ENCODE measurements at regions not wholly inside any gene's neighbourhood (a gene's known extent, or its start where the extent isn't known, plus 50 kb on each side); places are given as distances from the start of the nearest gene placed in this dataset.
A peak's percentile ranks its signal among the peaks of the same experiment; 100 is the strongest.
"Not testable (repeated sequence)": the region's sequence is repeated elsewhere in the genome, so short reads cannot be mapped to it uniquely, and the experiment has no call there.

DNA sequence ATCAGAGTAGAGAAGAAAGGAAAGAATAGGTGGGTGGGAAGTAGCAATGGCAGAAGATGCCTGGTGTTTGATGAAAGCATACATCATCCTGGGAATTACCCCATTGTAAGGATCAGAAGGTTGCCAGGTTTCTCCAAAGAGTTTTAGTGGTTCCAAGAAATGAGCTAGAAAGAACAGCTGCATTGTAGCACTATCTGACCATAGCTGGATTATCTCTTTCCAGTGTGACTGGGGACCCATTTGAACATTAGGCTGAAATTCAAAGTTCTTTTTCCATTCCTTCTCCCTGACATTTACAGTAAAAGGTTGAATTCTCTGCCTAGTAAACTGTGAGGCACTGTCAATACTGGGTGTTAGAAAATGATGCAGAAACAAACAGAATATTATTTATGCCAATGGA is 244.4 kb downstream of the GALC start:
- Histone ChIP-seq H3K9ac (replicated peaks; ENCODE audit: extremely low read depth, insufficient read depth, low read length) (no peak overlapping the region), H3K27ac (ENCODE audit: insufficient read depth, low read depth, low read length) (no peak overlapping the region), H3K4me3 (replicated peaks in 1 of 3; ENCODE audit: insufficient read depth in 1 of 3, low read depth in 1 of 3, low read length in 3 of 3) (no peak overlapping the region), H4K20me1 (replicated peaks; ENCODE audit: control insufficient read depth, extremely low read depth, insufficient read depth, low read length) (no peaks in the 10 kb centered on the region), H3K9me3 (replicated peaks; ENCODE audit: control insufficient read depth, insufficient read depth, low read length) (no peaks in the 10 kb centered on the region), H3K36me3 (ENCODE audit: control insufficient read depth in 2 of 2, extremely low read depth in 1 of 2, insufficient read depth in 2 of 2, low read length in 2 of 2) (no peaks in the 10 kb centered on the region), H3K4me1 (ENCODE audit: control insufficient read depth, extremely low read depth, insufficient read depth, low read length) (no peaks in the 10 kb centered on the region), H3K27me3 (ENCODE audit: control insufficient read depth in 2 of 2, insufficient read depth in 2 of 2, low read length in 2 of 2) (no peaks in the 10 kb centered on the region), H3K79me2 (ENCODE audit: control insufficient read depth, insufficient read depth, low read length) (no peaks in the 10 kb centered on the region), H3K4me2 (ENCODE audit: insufficient read depth, low read length) (no peak overlapping the region), H2AFZ (ENCODE audit: low read depth, low read length) (no peak overlapping the region), H3K9me1 (replicated peaks; ENCODE audit: control insufficient read depth, extremely low read depth, insufficient read depth, low read length) (no peaks in the 10 kb centered on the region)
- dilution Hi-C loops (cut with MboI; ENCODE audit: extremely low pct_ligation_motif_present, low sequenced_read_pairs) (no loop called here), intact Hi-C loops (cut with micrococcal nuclease) (no loop called here)
- TF ChIP-seq, protein P1, sequence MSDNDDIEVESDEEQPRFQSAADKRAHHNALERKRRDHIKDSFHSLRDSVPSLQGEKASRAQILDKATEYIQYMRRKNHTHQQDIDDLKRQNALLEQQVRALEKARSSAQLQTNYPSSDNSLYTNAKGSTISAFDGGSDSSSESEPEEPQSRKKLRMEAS (IDR thresholded peaks at IDR 0.05; ENCODE audit: insufficient read depth, insufficient read length) = no peak
- TF ChIP-seq GATA2 (IDR thresholded peaks at IDR 0.05; ENCODE audit: insufficient read depth, insufficient read length, low read depth, low read length) = no peak
- TF ChIP-seq JUN (IDR thresholded peaks at IDR 0.05; ENCODE audit: borderline replicate concordance, insufficient read depth, insufficient read length, low read depth) = no peak
- no peak for TF ChIP-seq FOS (IDR thresholded peaks at IDR 0.05; ENCODE audit: borderline replicate concordance, insufficient read depth, low read length)
- BruUV-seq (replicated peaks) = no TSS peak
- DNase-seq (ENCODE audit: low read depth, low spot score) = no peak
- FAIRE-seq = no peak
- POLR2A ChIA-PET = no interaction called here
- CTCF ChIA-PET = no interaction called here

DNA sequence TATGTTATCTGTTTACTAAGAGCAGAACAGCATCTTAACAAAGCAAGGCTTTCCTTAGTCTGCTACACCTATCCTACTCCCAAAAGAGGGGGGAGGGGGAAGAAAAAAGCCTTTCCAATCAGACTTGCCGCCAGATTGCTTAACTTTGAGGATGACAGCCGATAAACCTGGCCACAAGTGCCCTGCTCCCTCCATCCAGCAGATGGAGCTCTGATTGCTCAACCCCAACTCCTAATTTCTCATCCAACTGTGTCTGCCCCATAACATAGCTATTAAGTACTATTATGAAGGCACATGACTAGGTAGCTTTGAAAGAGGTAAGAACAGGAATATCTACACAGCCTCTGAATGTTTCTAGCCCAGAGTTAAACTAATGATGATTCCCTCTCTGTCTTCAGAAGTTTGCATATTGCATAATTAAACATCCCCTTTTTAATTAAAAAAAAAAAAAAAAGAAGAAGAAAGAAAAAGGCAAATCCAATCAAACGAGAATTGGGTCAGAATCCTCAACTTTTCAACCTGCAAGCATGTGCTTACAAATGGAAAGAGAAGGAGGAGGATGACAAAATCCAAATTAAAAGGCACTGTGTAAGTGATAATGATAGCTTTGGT is 247.4 kb downstream of the GALC start:
- no TSS peak for BruUV-seq (replicated peaks)
- Histone ChIP-seq H3K4me2 (ENCODE audit: insufficient read depth, low read length) (no peak overlapping the region), H3K9ac (replicated peaks; ENCODE audit: extremely low read depth, insufficient read depth, low read length) (no peak overlapping the region), H3K4me1 (ENCODE audit: control insufficient read depth, extremely low read depth, insufficient read depth, low read length) (no peaks in the 10 kb centered on the region), H3K79me2 (ENCODE audit: control insufficient read depth, insufficient read depth, low read length) (no peaks in the 10 kb centered on the region), H3K9me3 (replicated peaks; ENCODE audit: control insufficient read depth, insufficient read depth, low read length) (peaks cover 2% of the 10 kb centered on the region), H3K27ac (ENCODE audit: insufficient read depth, low read depth, low read length) (no peak overlapping the region), H2AFZ (ENCODE audit: low read depth, low read length) (no peak overlapping the region), H3K4me3 (replicated peaks in 1 of 3; ENCODE audit: insufficient read depth in 1 of 3, low read depth in 1 of 3, low read length in 3 of 3) (no peak overlapping the region), H4K20me1 (replicated peaks; ENCODE audit: control insufficient read depth, extremely low read depth, insufficient read depth, low read length) (no peaks in the 10 kb centered on the region), H3K9me1 (replicated peaks; ENCODE audit: control insufficient read depth, extremely low read depth, insufficient read depth, low read length) (no peaks in the 10 kb centered on the region), H3K27me3 (ENCODE audit: control insufficient read depth in 2 of 2, insufficient read depth in 2 of 2, low read length in 2 of 2) (no peaks in the 10 kb centered on the region), H3K36me3 (ENCODE audit: control insufficient read depth in 2 of 2, extremely low read depth in 1 of 2, insufficient read depth in 2 of 2, low read length in 2 of 2) (no peaks in the 10 kb centered on the region)
- no peak for DNase-seq (ENCODE audit: low read depth, low spot score)
- ChIA-PET CTCF (no interaction called here), POLR2A (no interaction called here)
- intact Hi-C loops (cut with micrococcal nuclease) = loop anchor here (1.0 kb wide), 1 partner anchor 151 kb away; no protein-coding TSS in a partner anchor
- FAIRE-seq = peak; percentile 4
- dilution Hi-C loops (cut with MboI; ENCODE audit: extremely low pct_ligation_motif_present, low sequenced_read_pairs) = no loop called here
- TF ChIP-seq, protein P2, sequence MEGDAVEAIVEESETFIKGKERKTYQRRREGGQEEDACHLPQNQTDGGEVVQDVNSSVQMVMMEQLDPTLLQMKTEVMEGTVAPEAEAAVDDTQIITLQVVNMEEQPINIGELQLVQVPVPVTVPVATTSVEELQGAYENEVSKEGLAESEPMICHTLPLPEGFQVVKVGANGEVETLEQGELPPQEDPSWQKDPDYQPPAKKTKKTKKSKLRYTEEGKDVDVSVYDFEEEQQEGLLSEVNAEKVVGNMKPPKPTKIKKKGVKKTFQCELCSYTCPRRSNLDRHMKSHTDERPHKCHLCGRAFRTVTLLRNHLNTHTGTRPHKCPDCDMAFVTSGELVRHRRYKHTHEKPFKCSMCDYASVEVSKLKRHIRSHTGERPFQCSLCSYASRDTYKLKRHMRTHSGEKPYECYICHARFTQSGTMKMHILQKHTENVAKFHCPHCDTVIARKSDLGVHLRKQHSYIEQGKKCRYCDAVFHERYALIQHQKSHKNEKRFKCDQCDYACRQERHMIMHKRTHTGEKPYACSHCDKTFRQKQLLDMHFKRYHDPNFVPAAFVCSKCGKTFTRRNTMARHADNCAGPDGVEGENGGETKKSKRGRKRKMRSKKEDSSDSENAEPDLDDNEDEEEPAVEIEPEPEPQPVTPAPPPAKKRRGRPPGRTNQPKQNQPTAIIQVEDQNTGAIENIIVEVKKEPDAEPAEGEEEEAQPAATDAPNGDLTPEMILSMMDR (IDR thresholded peaks at IDR 0.05; ENCODE audit: extremely low read depth in 1 of 2, insufficient read depth in 1 of 2, low read depth in 1 of 2, low read length in 2 of 2) = peak; percentile 31 to 40
- no peak for TF ChIP-seq POLR2AphosphoS5 (IDR thresholded peaks at IDR 0.05; ENCODE audit: insufficient read depth, low read depth, low read length)

- H3K4me2 ChIP-seq (ENCODE audit: insufficient read depth, low read length); H3K9me3 ChIP-seq (replicated peaks; ENCODE audit: control insufficient read depth, insufficient read depth, low read length); H3K9ac ChIP-seq (replicated peaks; ENCODE audit: extremely low read depth, insufficient read depth, low read length); intact Hi-C loops (cut with micrococcal nuclease); H3K36me3 ChIP-seq (ENCODE audit: control insufficient read depth in 2 of 2, extremely low read depth in 1 of 2, insufficient read depth in 2 of 2, low read length in 2 of 2); H4K20me1 ChIP-seq (replicated peaks; ENCODE audit: control insufficient read depth, extremely low read depth, insufficient read depth, low read length); BruUV-seq (replicated peaks); DNase-seq (ENCODE audit: low read depth, low spot score); H3K4me1 ChIP-seq (ENCODE audit: control insufficient read depth, extremely low read depth, insufficient read depth, low read length); POLR2A ChIA-PET; FAIRE-seq; H3K4me3 ChIP-seq (replicated peaks in 1 of 3; ENCODE audit: insufficient read depth in 1 of 3, low read depth in 1 of 3, low read length in 3 of 3); H3K79me2 ChIP-seq (ENCODE audit: control insufficient read depth, insufficient read depth, low read length); CTCF ChIA-PET; H3K27me3 ChIP-seq (ENCODE audit: control insufficient read depth in 2 of 2, insufficient read depth in 2 of 2, low read length in 2 of 2); H3K9me1 ChIP-seq (replicated peaks; ENCODE audit: control insufficient read depth, extremely low read depth, insufficient read depth, low read length); H2AFZ ChIP-seq (ENCODE audit: low read depth, low read length); H3K27ac ChIP-seq (ENCODE audit: insufficient read depth, low read depth, low read length); dilution Hi-C loops (cut with MboI; ENCODE audit: extremely low pct_ligation_motif_present, low sequenced_read_pairs): not testable (repeated sequence)
These were observed 258.2 kb downstream of the GALC start for GRCh38 chr14:87734577-87735360.
